Suppressor macrophage treated with lipopolysaccharide for 4 hours (primary cell): ENCODE measurements at regions not wholly inside any gene's neighbourhood (a gene's known extent, or its start where the extent isn't known, plus 50 kb on each side); places are given as distances from the start of the nearest gene placed in this dataset.
"Not testable (repeated sequence)": the region's sequence is repeated elsewhere in the genome, so short reads cannot be mapped to it uniquely, and the experiment has no call there.

ENCODE experiments used
- DNase-seq: peaks from one replicate; pipeline ENCODE4 v3.0.0-alpha.2; 2020

GRCh38 chr4:96458031-96458430, 618.1 kb downstream of the PDHA2 start:
- not testable (repeated sequence) for DNase-seq

GRCh38 chr4:96459105-96459504, 619.2 kb downstream of the PDHA2 start:
- DNase-seq: no peak

GRCh38 chr4:96465834-96466233, 625.9 kb downstream of the PDHA2 start:
- no peak for DNase-seq

- DNase-seq: no peak
Observed at GRCh38 chr4:96471956-96472867, 632.3 kb downstream of the PDHA2 start.

- no peak for DNase-seq
Observed at GRCh38 chr4:96473246-96473645, 633.4 kb downstream of the PDHA2 start.

GRCh38 chr4:96483308-96484030, 643.6 kb downstream of the PDHA2 start:
- no peak for DNase-seq

- DNase-seq: no peak
Observed at GRCh38 chr4:96486563-96486962, 646.7 kb downstream of the PDHA2 start.

- DNase-seq: no peak
Observed at GRCh38 chr4:96497621-96498020, 657.7 kb downstream of the PDHA2 start.

GRCh38 chr4:96504386-96504785, 664.5 kb downstream of the PDHA2 start:
- DNase-seq: no peak

GRCh38 chr4:96509039-96509741, 669.3 kb downstream of the PDHA2 start:
- DNase-seq: no peak

GRCh38 chr4:96519291-96519690, 679.4 kb downstream of the PDHA2 start:
- DNase-seq: no peak

- no peak for DNase-seq
Observed at GRCh38 chr4:96521046-96521536, 681.2 kb downstream of the PDHA2 start.

- DNase-seq: no peak
Observed at GRCh38 chr4:96523611-96524010, 683.7 kb downstream of the PDHA2 start.

GRCh38 chr4:96524311-96524875, 684.5 kb downstream of the PDHA2 start:
- DNase-seq: no peak

GRCh38 chr4:96525898-96526297, 686.0 kb downstream of the PDHA2 start:
- DNase-seq: no peak

GRCh38 chr4:96526625-96527024, 686.7 kb downstream of the PDHA2 start:
- DNase-seq: no peak

- no peak for DNase-seq
Observed at GRCh38 chr4:96531836-96532235, 691.9 kb downstream of the PDHA2 start.

GRCh38 chr4:96543346-96543745, 703.5 kb downstream of the PDHA2 start:
- no peak for DNase-seq

GRCh38 chr4:96558466-96558865, 718.6 kb downstream of the PDHA2 start:
- no peak for DNase-seq

- no peak for DNase-seq
Observed at GRCh38 chr4:96566755-96567154, 726.9 kb downstream of the PDHA2 start.

GRCh38 chr4:96585304-96585703, 745.4 kb downstream of the PDHA2 start:
- no peak for DNase-seq

- no peak for DNase-seq
Observed at GRCh38 chr4:96593422-96593821, 753.5 kb downstream of the PDHA2 start.

GRCh38 chr4:96598465-96598864, 758.6 kb downstream of the PDHA2 start:
- DNase-seq: no peak
